MCF 10A (cell line): ENCODE measurements at regions not wholly inside any gene's neighbourhood (a gene's known extent, or its start where the extent isn't known, plus 50 kb on each side); places are given as distances from the start of the nearest gene placed in this dataset.

Experiments used
- BruUV-seq: library from RNA; stranded (reverse); fragments of 400-500 nt; replicated peaks from 2 replicates; lab custom pipeline; 2021; lab: Mats Ljungman, UMichigan
- CTCF ChIA-PET: fragments of 300-600 bp; sonication (Branson Sonifier 250); formaldehyde crosslinking; extraction: SDS; loops from one replicate; lab custom pipeline; 2021; ENCODE audit warnings: antibody characterized with exemption, inconsistent platforms; lab: Yijun Ruan, JAX
- POLR2A ChIA-PET: fragments of 300-600, 350-650 bp; sonication (Branson Sonifier 250); formaldehyde crosslinking; extraction: SDS; loops from one replicate; lab custom pipeline; 2020; ENCODE audit warnings: antibody characterized with exemption, inconsistent platforms; lab: Yijun Ruan, JAX
- DNase-seq: peaks from one replicate; pipeline ENCODE4 v3.0.0-alpha.2; 2018; ENCODE audit not compliant: unreplicated experiment
- H3K27ac Mint-ChIP-seq: one replicate; pipeline ENCODE4 v1.8.0; 2022; ENCODE audit warnings: mild to moderate bottlenecking, low read depth, mixed read lengths; ENCODE audit not compliant: unreplicated experiment
- H3K27me3 Mint-ChIP-seq: one replicate; pipeline ENCODE4 v1.8.0; 2022; ENCODE audit warnings: mixed read lengths; ENCODE audit not compliant: insufficient read depth, unreplicated experiment
- H3K36me3 Mint-ChIP-seq: one replicate; pipeline ENCODE4 v1.8.0; 2022; ENCODE audit warnings: mild to moderate bottlenecking, moderate library complexity, mixed read lengths; ENCODE audit not compliant: insufficient read depth, unreplicated experiment
- H3K4me1 Mint-ChIP-seq: one replicate; pipeline ENCODE4 v1.8.0; 2022; ENCODE audit warnings: mixed read lengths; ENCODE audit not compliant: insufficient read depth, unreplicated experiment
- H3K4me3 Mint-ChIP-seq: one replicate; pipeline ENCODE4 v1.8.0; 2022; ENCODE audit warnings: mild to moderate bottlenecking, moderate library complexity, mixed read lengths; ENCODE audit not compliant: unreplicated experiment
- H3K9me3 Mint-ChIP-seq: one replicate; pipeline ENCODE4 v1.8.0; 2022; ENCODE audit warnings: mixed read lengths; ENCODE audit not compliant: unreplicated experiment
- intact Hi-C: fragments of 100-400 bp; cut with micrococcal nuclease; formaldehyde crosslinking; loops from 2 replicates; pipeline ENCODE4 v1.14.1; 2022
- TF ChIP-seq, protein P1 (sequence below): fragments of 200-600 bp; IDR thresholded peaks from one replicate; pipeline ENCODE4 v1.8.0; 2022; ENCODE audit warnings: antibody characterized with exemption, mild to moderate bottlenecking; ENCODE audit not compliant: unreplicated experiment

DNA sequence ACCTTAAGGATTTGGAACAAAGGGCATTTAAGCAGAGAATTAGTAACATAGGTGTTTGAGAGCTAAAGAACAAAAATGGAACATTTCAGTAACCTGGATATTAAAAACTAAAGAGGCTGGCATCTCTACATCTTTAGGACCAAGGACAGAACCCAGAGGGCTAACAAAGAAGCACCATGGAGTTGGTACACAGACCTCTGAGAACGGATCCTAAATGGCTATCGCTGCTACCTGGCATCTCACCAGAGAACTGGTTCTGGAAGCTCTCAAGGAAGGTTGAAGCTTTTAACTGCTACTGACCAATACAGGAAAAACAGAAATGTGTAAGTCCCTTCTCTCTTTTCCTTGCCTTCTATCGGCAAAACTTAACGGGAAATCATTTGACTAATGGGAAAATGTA, 118.4 kb upstream of the TLL1 start:
- Mint-ChIP-seq H3K9me3 (no peaks in the 10 kb centered on the region), H3K27ac (no peak overlapping the region), H3K4me3 (no peak overlapping the region), H3K4me1 (no peaks in the 10 kb centered on the region), H3K27me3 (no peaks in the 10 kb centered on the region), H3K36me3 (peaks cover 14% of the 10 kb centered on the region)
- ChIA-PET CTCF (no interaction called here), POLR2A (no interaction called here)
- no peak for DNase-seq
- intact Hi-C loops: no loop called here
- BruUV-seq: no TSS peak
- TF ChIP-seq, protein P1, sequence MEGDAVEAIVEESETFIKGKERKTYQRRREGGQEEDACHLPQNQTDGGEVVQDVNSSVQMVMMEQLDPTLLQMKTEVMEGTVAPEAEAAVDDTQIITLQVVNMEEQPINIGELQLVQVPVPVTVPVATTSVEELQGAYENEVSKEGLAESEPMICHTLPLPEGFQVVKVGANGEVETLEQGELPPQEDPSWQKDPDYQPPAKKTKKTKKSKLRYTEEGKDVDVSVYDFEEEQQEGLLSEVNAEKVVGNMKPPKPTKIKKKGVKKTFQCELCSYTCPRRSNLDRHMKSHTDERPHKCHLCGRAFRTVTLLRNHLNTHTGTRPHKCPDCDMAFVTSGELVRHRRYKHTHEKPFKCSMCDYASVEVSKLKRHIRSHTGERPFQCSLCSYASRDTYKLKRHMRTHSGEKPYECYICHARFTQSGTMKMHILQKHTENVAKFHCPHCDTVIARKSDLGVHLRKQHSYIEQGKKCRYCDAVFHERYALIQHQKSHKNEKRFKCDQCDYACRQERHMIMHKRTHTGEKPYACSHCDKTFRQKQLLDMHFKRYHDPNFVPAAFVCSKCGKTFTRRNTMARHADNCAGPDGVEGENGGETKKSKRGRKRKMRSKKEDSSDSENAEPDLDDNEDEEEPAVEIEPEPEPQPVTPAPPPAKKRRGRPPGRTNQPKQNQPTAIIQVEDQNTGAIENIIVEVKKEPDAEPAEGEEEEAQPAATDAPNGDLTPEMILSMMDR: no peak

- no peak overlapping the region for H3K27ac Mint-ChIP-seq
- POLR2A ChIA-PET: interaction anchor here (0.7 to 1.2 kb wide), 4 partner anchors 10 to 322 kb away, joined by 3 to 5 read pairs (median 3); no protein-coding TSS in a partner anchor
- TF ChIP-seq, protein P1: no peak
Observed at GRCh38 chr4:165756836-165757235, 116.2 kb upstream of the TLL1 start.

GRCh38 chr4:165757451-165757850, 115.6 kb upstream of the TLL1 start:
- Mint-ChIP-seq H3K4me3 (no peak overlapping the region), H3K36me3 (no peaks in the 10 kb centered on the region), H3K9me3 (no peaks in the 10 kb centered on the region), H3K27ac (no peak overlapping the region), H3K27me3 (no peaks in the 10 kb centered on the region), H3K4me1 (no peaks in the 10 kb centered on the region)
- ChIA-PET POLR2A (interaction anchor here (0.7 to 0.9 kb wide), 3 partner anchors 82 to 321 kb away, joined by 3 to 5 read pairs (median 3); no protein-coding TSS in a partner anchor), CTCF (interaction anchor here (0.6 to 1.4 kb wide), 3 partner anchors 9 to 796 kb away, joined by 4 to 5 read pairs (median 4); no protein-coding TSS in a partner anchor)
- TF ChIP-seq, protein P1: no peak
- DNase-seq: no peak
- intact Hi-C loops: no loop called here
- no TSS peak for BruUV-seq

More at GRCh38 chr4:165756836-165757235, 116.2 kb upstream of the TLL1 start:
- BruUV-seq: no TSS peak
- Mint-ChIP-seq H3K27me3 (no peaks in the 10 kb centered on the region), H3K9me3 (no peaks in the 10 kb centered on the region), H3K4me3 (no peak overlapping the region), H3K36me3 (no peaks in the 10 kb centered on the region), H3K4me1 (no peaks in the 10 kb centered on the region)
- intact Hi-C loops: no loop called here
- DNase-seq: no peak
- CTCF ChIA-PET: interaction anchor here (0.6 to 1.0 kb wide), 2 partner anchors 10 to 796 kb away, joined by 4 to 5 read pairs; no protein-coding TSS in a partner anchor

DNA sequence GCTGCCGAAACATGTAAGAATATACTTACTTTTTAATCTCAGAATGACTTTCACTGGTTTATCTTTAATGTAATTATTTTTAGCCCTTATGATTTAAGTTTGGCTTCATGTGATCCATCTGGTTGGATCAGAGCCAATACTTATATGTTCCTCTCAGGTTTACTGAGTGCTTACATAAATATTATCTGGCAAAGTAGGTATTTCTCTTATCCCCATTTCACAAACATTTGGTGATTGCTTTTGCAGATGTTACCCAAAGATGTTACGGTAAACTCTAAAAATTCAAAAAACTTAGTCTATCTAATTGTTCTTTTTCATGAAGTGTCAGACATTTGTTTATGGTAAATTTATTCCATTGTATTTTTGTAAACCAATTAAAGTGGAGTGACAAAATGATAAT, 115.0 kb upstream of the TLL1 start:
- intact Hi-C loops: no loop called here
- DNase-seq: no peak
- H3K27me3 Mint-ChIP-seq: no peaks in the 10 kb centered on the region

More for the DNA sequence above, 115.0 kb upstream of the TLL1 start:
- H3K36me3 Mint-ChIP-seq: no peaks in the 10 kb centered on the region
- TF ChIP-seq, protein P1: no peak
- no peaks in the 10 kb centered on the region for H3K4me1 Mint-ChIP-seq
- H3K4me3 Mint-ChIP-seq: no peak overlapping the region
- no peak overlapping the region for H3K27ac Mint-ChIP-seq
- BruUV-seq: no TSS peak
- ChIA-PET POLR2A (no interaction called here), CTCF (interaction anchor here (0.6 to 1.4 kb wide), 3 partner anchors 8 to 265 kb away, joined by 3 to 5 read pairs (median 4); no protein-coding TSS in a partner anchor)
- no peaks in the 10 kb centered on the region for H3K9me3 Mint-ChIP-seq
